ENCODE measurements at regions not wholly inside any gene's neighbourhood (a gene's known extent, or its start where the extent isn't known, plus 50 kb on each side); places are given as distances from the start of the nearest gene placed in this dataset.

DNA sequence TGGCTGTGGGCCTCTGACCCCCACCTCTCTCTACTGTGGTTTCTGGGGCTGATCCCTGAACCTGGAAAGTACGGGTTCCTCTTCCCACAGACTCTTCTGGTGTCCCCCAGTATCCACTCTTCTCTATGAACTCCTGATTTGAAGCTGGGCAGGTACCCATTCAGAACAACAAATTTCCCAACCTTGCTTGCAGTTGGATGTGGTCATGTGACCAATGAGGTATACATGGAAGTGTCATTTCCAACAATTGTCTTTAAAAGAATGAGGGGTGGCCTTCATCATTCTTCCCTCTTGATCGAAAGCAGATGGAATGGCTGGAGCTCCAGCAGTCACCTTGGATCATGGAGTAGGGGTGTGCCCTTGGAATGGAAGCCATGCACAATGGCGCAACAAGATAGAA is 128.0 kb upstream of the MLN start:
- TF ChIP-seq, protein P1, sequence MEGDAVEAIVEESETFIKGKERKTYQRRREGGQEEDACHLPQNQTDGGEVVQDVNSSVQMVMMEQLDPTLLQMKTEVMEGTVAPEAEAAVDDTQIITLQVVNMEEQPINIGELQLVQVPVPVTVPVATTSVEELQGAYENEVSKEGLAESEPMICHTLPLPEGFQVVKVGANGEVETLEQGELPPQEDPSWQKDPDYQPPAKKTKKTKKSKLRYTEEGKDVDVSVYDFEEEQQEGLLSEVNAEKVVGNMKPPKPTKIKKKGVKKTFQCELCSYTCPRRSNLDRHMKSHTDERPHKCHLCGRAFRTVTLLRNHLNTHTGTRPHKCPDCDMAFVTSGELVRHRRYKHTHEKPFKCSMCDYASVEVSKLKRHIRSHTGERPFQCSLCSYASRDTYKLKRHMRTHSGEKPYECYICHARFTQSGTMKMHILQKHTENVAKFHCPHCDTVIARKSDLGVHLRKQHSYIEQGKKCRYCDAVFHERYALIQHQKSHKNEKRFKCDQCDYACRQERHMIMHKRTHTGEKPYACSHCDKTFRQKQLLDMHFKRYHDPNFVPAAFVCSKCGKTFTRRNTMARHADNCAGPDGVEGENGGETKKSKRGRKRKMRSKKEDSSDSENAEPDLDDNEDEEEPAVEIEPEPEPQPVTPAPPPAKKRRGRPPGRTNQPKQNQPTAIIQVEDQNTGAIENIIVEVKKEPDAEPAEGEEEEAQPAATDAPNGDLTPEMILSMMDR (IDR thresholded peaks at IDR 0.05): no peak
- TF ChIP-seq TP53 (CRISPR knock-in tag; IDR thresholded peaks at IDR 0.05) (no peak), NFYB (CRISPR knock-in tag; conservative IDR thresholded peaks at IDR 0.05; ENCODE audit: low read depth) (no peak), SP1 (CRISPR knock-in tag; conservative IDR thresholded peaks at IDR 0.05) (no peak), JUN (CRISPR knock-in tag; IDR thresholded peaks at IDR 0.05) (no peak), TEAD4 (CRISPR knock-in tag; IDR thresholded peaks at IDR 0.05) (no peak)
